Body of pancreas (tissue), 4 donors: ENCODE measurements at regions not wholly inside any gene's neighbourhood (a gene's known extent, or its start where the extent isn't known, plus 50 kb on each side); places are given as distances from the start of the nearest gene placed in this dataset.

ENCODE experiments used
- ATAC-seq: fragments of 150-250 bp; one replicate; pipeline ENCODE4 v1.9.1; 2016
- DNase-seq, 4 donors: peaks; one replicate each; pipeline ENCODE4 v3.0.0-alpha.2; 2019
- H3K27ac ChIP-seq, 4 donors: fragments of 200-600 bp; sonication (generic); 1 replicate in 3 of 4; 2 replicates in 1 of 4; pipeline versions ENCODE4 v1.5.1 to v1.6.1; 2016 to 2019; ENCODE audit warnings: mild to moderate bottlenecking in 1 of 4, mixed read lengths in 1 of 4, moderate library complexity in 1 of 4
- H3K27me3 ChIP-seq, 2 donors: fragments of 200-600 bp; sonication (generic); one replicate each; pipeline ENCODE4 v1.6.0; 2016; ENCODE audit warnings: mild to moderate bottlenecking in 1 of 2
- H3K36me3 ChIP-seq, 2 donors: fragments of 200-600 bp; sonication (generic); replicated peaks in 1 of 2; 2 replicates each; pipeline ENCODE4 v1.5.1; 2016; ENCODE audit warnings: low read depth in 2 of 2; ENCODE audit not compliant: insufficient read depth in 1 of 2
- H3K4me1 ChIP-seq: fragments of 200-600 bp; sonication (generic); one replicate; pipeline ENCODE4 v1.6.0; 2016
- H3K4me3 ChIP-seq, 2 donors: fragments of 200-600 bp; sonication (generic); 1 replicate in 1 of 2; 2 replicates in 1 of 2; pipeline ENCODE4 v1.5.1; 2016 to 2019
- H3K9me3 ChIP-seq, 3 donors: fragments of 200-600 bp; sonication (generic); 1 replicate in 2 of 3; 2 replicates in 1 of 3; pipeline ENCODE4 v1.5.1; 2016
- POLR2A ChIP-seq, 3 donors: fragments of 450-650 bp; IDR thresholded peaks; one replicate each; pipeline ENCODE4 v1.6.1; 2016; ENCODE audit warnings: antibody characterized with exemption in 3 of 3, mild to moderate bottlenecking in 2 of 3
- WGBS, 2 donors: methylation state at CpG; one replicate each; pipeline ENCODE4 v1.1.5; 2017; 5-methylcytosine and 5-hydroxymethylcytosine counted together
- intact Hi-C: fragments of 100-400 bp; cut with DNase I; formaldehyde crosslinking; loops from one replicate; pipeline ENCODE4 v1.15.1; 2023
- TF ChIP-seq, protein P1 (sequence below), 7 experiments: fragments of 450-650 bp in 4 of 7; fragments of 200-600 bp in 3 of 7; sonication (generic) in 3 of 7; IDR thresholded peaks; one replicate each; pipeline ENCODE4 v1.5.1; 2016 to 2019; ENCODE audit warnings: antibody characterized with exemption in 7 of 7

DNA sequence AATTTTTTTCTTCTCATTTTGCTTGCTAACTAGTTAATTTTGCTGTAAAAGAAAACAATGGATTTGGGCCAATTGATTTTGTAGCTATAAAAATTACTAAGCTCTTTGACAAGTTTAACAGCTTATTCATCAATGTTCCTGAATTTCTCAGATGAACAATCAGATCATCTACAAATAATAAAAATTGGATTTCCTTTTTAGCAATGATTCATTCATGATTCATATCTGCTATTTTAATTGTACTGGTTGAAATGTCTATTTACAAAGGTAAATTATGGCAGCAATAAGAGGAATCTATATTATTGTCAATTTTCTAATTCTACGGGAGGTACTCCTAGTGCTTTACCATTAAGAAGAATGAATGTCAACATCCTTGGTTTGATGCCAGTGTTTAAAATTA lies 178.8 kb upstream of the BTBD3 start:
- H3K4me3 ChIP-seq, result no peak overlapping the region
- 91 to 97% methylated on average over 1 of the region's 1 CpG for WGBS, 2 donors
- intact Hi-C loops, result no loop called here

DNA sequence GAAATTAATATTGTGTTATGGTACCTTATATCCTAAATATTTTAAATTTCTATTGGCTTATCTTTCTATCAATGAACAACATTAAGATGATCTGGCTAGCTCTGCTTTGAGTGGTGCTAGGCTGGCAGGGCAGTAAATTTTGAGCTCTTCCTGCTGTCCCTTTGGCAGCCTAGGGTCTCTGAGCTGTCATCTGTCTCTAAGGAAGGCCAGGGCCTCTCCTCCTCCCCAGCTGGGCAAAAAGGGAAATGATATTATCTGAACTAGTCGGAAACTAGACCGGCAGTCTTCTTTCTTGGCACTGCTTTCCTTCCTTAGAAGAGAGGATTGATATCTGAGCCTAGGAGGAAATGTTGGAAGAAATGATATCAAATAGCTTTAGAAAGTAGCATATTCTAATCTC lies 176.7 kb upstream of the BTBD3 start:
- Histone ChIP-seq H3K36me3 (no peaks in the 10 kb centered on the region), H3K9me3 (no peaks in the 10 kb centered on the region), H3K4me1 (no peaks in the 10 kb centered on the region), H3K4me3 (no peak overlapping the region), H3K27me3 (no peaks in the 10 kb centered on the region), H3K27ac (no peak overlapping the region)
- DNase-seq (no peak), ATAC-seq (no peak)
- intact Hi-C loops, result no loop called here
- no peak for TF ChIP-seq POLR2A (IDR thresholded peaks at IDR 0.05)
- TF ChIP-seq, protein P1, sequence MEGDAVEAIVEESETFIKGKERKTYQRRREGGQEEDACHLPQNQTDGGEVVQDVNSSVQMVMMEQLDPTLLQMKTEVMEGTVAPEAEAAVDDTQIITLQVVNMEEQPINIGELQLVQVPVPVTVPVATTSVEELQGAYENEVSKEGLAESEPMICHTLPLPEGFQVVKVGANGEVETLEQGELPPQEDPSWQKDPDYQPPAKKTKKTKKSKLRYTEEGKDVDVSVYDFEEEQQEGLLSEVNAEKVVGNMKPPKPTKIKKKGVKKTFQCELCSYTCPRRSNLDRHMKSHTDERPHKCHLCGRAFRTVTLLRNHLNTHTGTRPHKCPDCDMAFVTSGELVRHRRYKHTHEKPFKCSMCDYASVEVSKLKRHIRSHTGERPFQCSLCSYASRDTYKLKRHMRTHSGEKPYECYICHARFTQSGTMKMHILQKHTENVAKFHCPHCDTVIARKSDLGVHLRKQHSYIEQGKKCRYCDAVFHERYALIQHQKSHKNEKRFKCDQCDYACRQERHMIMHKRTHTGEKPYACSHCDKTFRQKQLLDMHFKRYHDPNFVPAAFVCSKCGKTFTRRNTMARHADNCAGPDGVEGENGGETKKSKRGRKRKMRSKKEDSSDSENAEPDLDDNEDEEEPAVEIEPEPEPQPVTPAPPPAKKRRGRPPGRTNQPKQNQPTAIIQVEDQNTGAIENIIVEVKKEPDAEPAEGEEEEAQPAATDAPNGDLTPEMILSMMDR (IDR thresholded peaks at IDR 0.05), result no peak
- WGBS, 2 donors, result 58 to 73% methylated on average over 2 of the region's 2 CpGs

More for the DNA sequence above, 178.8 kb upstream of the BTBD3 start:
- TF ChIP-seq, protein P1 (IDR thresholded peaks at IDR 0.05), result no peak
- TF ChIP-seq POLR2A (IDR thresholded peaks at IDR 0.05), result no peak
- Histone ChIP-seq H3K9me3 (no peaks in the 10 kb centered on the region), H3K27me3 (no peaks in the 10 kb centered on the region), H3K36me3 (no peaks in the 10 kb centered on the region), H3K27ac (no peak overlapping the region), H3K4me1 (no peaks in the 10 kb centered on the region)
- no peak for DNase-seq
- ATAC-seq, result no peak

DNA sequence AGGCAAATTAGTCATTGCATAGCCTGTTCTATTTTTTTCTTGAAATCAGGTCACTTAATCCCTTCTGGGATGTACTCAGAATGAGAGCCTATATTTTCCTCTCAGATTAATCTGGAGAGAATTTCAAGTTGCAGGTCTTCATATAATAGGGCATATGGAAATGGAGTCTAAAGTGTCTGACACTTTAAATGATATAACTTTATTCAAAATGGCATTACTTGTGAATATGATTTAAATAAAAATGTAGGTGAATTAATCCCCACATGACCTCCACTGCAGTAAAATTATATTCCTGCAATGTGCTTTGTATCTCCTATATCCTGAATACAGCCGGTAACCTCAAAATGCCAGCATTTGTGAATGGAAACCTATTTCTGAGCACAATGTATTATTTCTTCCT lies 172.5 kb upstream of the BTBD3 start:
- 92% methylated on average over 1 of the region's 1 CpG for WGBS, 2 donors
- TF ChIP-seq POLR2A (IDR thresholded peaks at IDR 0.05), result no peak
- TF ChIP-seq, protein P1 (IDR thresholded peaks at IDR 0.05), result no peak
- no peaks in the 10 kb centered on the region for H3K36me3 ChIP-seq
- no peaks in the 10 kb centered on the region for H3K9me3 ChIP-seq
- no peak overlapping the region for H3K27ac ChIP-seq
- no peaks in the 10 kb centered on the region for H3K4me1 ChIP-seq
- ATAC-seq (no peak), DNase-seq (no peak)
- intact Hi-C loops, result no loop called here
- no peaks in the 10 kb centered on the region for H3K27me3 ChIP-seq
- no peak overlapping the region for H3K4me3 ChIP-seq

DNA sequence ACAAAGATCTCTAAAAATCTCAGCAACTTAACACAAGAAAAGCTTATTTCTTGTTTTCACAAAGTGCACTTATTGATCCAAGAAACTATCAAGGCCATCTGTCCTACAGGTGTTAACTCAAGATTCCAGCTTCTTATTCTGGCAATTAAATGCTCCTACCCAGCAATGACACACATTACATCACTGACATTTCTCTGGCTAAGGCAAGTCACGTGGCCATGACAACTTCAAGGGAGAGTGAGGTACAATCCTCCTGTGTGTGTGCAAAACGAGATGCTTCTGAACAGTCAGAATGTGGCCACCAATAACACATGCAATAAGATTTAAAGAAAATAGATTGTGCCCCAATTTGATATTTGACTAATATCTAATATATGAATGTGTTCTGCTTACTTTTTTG lies 169.3 kb upstream of the BTBD3 start:
- intact Hi-C loops, result no loop called here
- no peak for TF ChIP-seq POLR2A (IDR thresholded peaks at IDR 0.05)
- TF ChIP-seq, protein P1 (IDR thresholded peaks at IDR 0.05), result no peak
- Histone ChIP-seq H3K27ac (no peak overlapping the region), H3K4me1 (no peaks in the 10 kb centered on the region), H3K9me3 (no peaks in the 10 kb centered on the region), H3K27me3 (no peaks in the 10 kb centered on the region), H3K36me3 (no peaks in the 10 kb centered on the region), H3K4me3 (no peak overlapping the region)
- ATAC-seq (peak; percentile 53), DNase-seq (peak in 1 of 4 donors; percentile 15)
- 27 to 35% methylated on average over 2 of the region's 2 CpGs for WGBS, 2 donors

DNA sequence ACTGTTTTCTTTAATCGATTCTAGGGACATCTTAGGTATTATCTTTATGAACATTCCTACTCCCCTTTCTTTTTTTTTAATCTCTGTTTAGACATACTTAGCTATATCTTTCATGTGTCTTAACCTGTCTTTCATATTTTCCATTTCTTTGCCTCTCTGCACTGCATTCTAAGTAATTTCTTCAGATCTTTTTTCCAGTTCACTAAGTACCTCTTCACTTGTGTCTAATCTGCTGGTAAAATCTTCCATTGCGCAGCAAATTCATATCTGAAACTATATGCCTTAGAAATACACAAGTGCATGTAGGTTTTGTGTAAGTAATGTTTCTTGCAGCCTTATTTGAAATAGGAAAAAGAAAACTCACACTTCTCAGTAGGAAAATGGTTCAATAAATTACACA lies 165.4 kb upstream of the BTBD3 start:
- H3K9me3 ChIP-seq, result no peaks in the 10 kb centered on the region
- no peak overlapping the region for H3K27ac ChIP-seq
- peaks cover 12% of the 10 kb centered on the region for H3K4me1 ChIP-seq
- TF ChIP-seq, protein P1 (IDR thresholded peaks at IDR 0.05), result no peak
- TF ChIP-seq POLR2A (IDR thresholded peaks at IDR 0.05), result no peak
- DNase-seq (no peak), ATAC-seq (no peak)
- no peaks in the 10 kb centered on the region for H3K36me3 ChIP-seq
- no peaks in the 10 kb centered on the region for H3K27me3 ChIP-seq
- intact Hi-C loops, result no loop called here
- 96 to 98% methylated on average over 2 of the region's 2 CpGs for WGBS, 2 donors
- no peak overlapping the region for H3K4me3 ChIP-seq
